K562 (cell line): ENCODE measurements at regions not wholly inside any gene's neighbourhood (a gene's known extent, or its start where the extent isn't known, plus 50 kb on each side); places are given as distances from the start of the nearest gene placed in this dataset.
"Not testable (repeated sequence)": the region's sequence is repeated elsewhere in the genome, so short reads cannot be mapped to it uniquely, and the experiment has no call there.

Experiments used
- ATAC-seq: fragments of 200-7000 bp; cut with Tn5 transposase; 3 replicates; pipeline ENCODE4 v1.9.1; 2020; ENCODE audit warnings: moderate library complexity
- BruUV-seq: library from RNA; stranded (reverse); fragments of 400-500 nt; replicated peaks from 2 replicates; lab custom pipeline; 2021; lab: Mats Ljungman, UMichigan
- CTCF ChIA-PET: fragments of 300-600 bp; formaldehyde crosslinking; extraction: SDS; loops from one replicate; lab custom pipeline; 2021; ENCODE audit warnings: low intra/inter-chr PET ratio; lab: Yijun Ruan, JAX
- POLR2A ChIA-PET: fragments of 300-600, 350-650 bp; sonication (Branson Sonifier 250); formaldehyde crosslinking; extraction: SDS; loops from one replicate; lab custom pipeline; 2021; ENCODE audit warnings: antibody characterized with exemption, inconsistent platforms; lab: Yijun Ruan, JAX
- DNase-seq, 4 experiments: peaks; one replicate each; pipeline versions ENCODE4 v3.0.0 to v3.0.0-alpha.2; 2011 to 2018; ENCODE audit warnings: low spot score in 3 of 4, mixed read lengths in 3 of 4; ENCODE audit errors: extremely low read depth in 1 of 4
- FAIRE-seq: peaks from 2 replicates; lab custom pipeline; 2011; peaks lifted over from hg19 to GRCh38; lab: Jason Lieb, UNC
- H2AFZ ChIP-seq: 2 replicates; pipeline ENCODE4 v1.6.0; 2011; ENCODE audit warnings: low read depth, low read length, control low read depth, inconsistent platforms
- H3K27ac ChIP-seq: fragments of 200-600 bp; 3 replicates; pipeline ENCODE4 v1.8.0; 2011; ENCODE audit warnings: low read depth, mild to moderate bottlenecking, control low read depth, inconsistent platforms, low read length, moderate library complexity, mixed read lengths; ENCODE audit errors: extremely low read depth
- H3K27me3 ChIP-seq, 2 experiments: fragments of 300-600 bp in 1 of 2; 2 replicates in 1 of 2; 3 replicates in 1 of 2; pipeline versions ENCODE4 v1.6.0 to v1.8.0; 2011; ENCODE audit warnings: inconsistent platforms in 2 of 2, low read length in 2 of 2, mild to moderate bottlenecking in 1 of 2, mixed read lengths in 1 of 2, moderate library complexity in 1 of 2; ENCODE audit not compliant: control insufficient read depth in 2 of 2, insufficient read depth in 2 of 2
- H3K36me3 ChIP-seq: fragments of 300-600 bp; 3 replicates; pipeline ENCODE4 v1.8.0; 2011; ENCODE audit warnings: mild to moderate bottlenecking, low read length, inconsistent platforms; ENCODE audit not compliant: control insufficient read depth, insufficient read depth
- H3K4me1 ChIP-seq, 2 experiments: fragments of 200-600 bp in 1 of 2; replicated peaks in 1 of 2; 2 replicates in 1 of 2; 3 replicates in 1 of 2; pipeline versions ENCODE4 v1.5.1 to v1.8.0; 2011; ENCODE audit warnings: inconsistent platforms in 2 of 2, low read length in 2 of 2, mild to moderate bottlenecking in 1 of 2, mixed read lengths in 1 of 2, moderate library complexity in 1 of 2; ENCODE audit not compliant: control insufficient read depth in 2 of 2, insufficient read depth in 2 of 2
- H3K4me2 ChIP-seq: 2 replicates; pipeline ENCODE4 v1.6.1; 2011; ENCODE audit warnings: low read length, control low read depth, inconsistent platforms, mixed read lengths; ENCODE audit not compliant: insufficient read depth
- H3K4me3 ChIP-seq: fragments of 200-600 bp; sonication (generic), shearing (Covaris generic); 2 replicates; pipeline ENCODE4 v1.5.1; 2016; ENCODE audit warnings: control low read depth, inconsistent platforms
- H3K79me2 ChIP-seq: fragments of 200-600 bp; 3 replicates; pipeline ENCODE4 v1.8.0; 2011; ENCODE audit warnings: low read length, inconsistent platforms; ENCODE audit not compliant: control insufficient read depth, insufficient read depth
- H3K9ac ChIP-seq, 2 experiments: 2 replicates each; pipeline versions ENCODE4 v1.6.0 to v1.6.1; 2011; ENCODE audit warnings: low read depth in 2 of 2, low read length in 2 of 2, control low read depth in 1 of 2, inconsistent platforms in 1 of 2, mild to moderate bottlenecking in 1 of 2, mixed read lengths in 1 of 2; ENCODE audit not compliant: insufficient read depth in 1 of 2
- H3K9me1 ChIP-seq: one replicate; pipeline ENCODE4 v1.6.0; 2011; ENCODE audit warnings: inconsistent platforms, mild to moderate bottlenecking, low read length, moderate library complexity; ENCODE audit not compliant: control insufficient read depth, insufficient read depth
- H3K9me3 ChIP-seq: replicated peaks from 2 replicates; pipeline ENCODE4 v1.5.1; 2011; ENCODE audit warnings: low read depth, low read length, inconsistent platforms; ENCODE audit not compliant: control insufficient read depth, insufficient read depth
- H4K20me1 ChIP-seq: replicated peaks from 2 replicates; pipeline ENCODE4 v1.6.1; 2011; ENCODE audit warnings: low read length, inconsistent platforms, mixed read lengths; ENCODE audit not compliant: control insufficient read depth, insufficient read depth
- ASH1L ChIP-seq: fragments of 450-650 bp; IDR thresholded peaks from 2 replicates; pipeline ENCODE4 v1.6.1; 2018; ENCODE audit warnings: borderline replicate concordance, mild to moderate bottlenecking, low read depth; ENCODE audit not compliant: partially characterized antibody
- MAZ ChIP-seq, 2 experiments: fragments of 450-650 bp in 1 of 2; sonication (generic) in 1 of 2; formaldehyde crosslinking; IDR thresholded peaks in 1 of 2; conservative IDR thresholded peaks in 1 of 2; 2 replicates each; pipeline versions ENCODE4 v1.4.0 to v1.5.0; 2020; ENCODE audit warnings: mild to moderate bottlenecking in 1 of 2, missing genetic modification reagents in 1 of 2
- MYBL2 ChIP-seq, 2 experiments: fragments of 450-650 bp in 1 of 2; sonication (generic) in 1 of 2; formaldehyde crosslinking in 1 of 2; IDR thresholded peaks; 2 replicates each; pipeline versions ENCODE4 v1.6.1 to v1.8.1; 2017 to 2022; ENCODE audit warnings: borderline replicate concordance in 1 of 2, inconsistent platforms in 1 of 2, low read depth in 1 of 2, mild to moderate bottlenecking in 1 of 2, missing genetic modification reagents in 1 of 2, moderate library complexity in 1 of 2
- TEAD1 ChIP-seq, 2 experiments: fragments of 450-650 bp in 1 of 2; sonication (generic) in 1 of 2; formaldehyde crosslinking; IDR thresholded peaks; 2 replicates each; pipeline versions ENCODE4 v1.4.0 to v1.8.0; 2020 to 2022; ENCODE audit warnings: mild to moderate bottlenecking in 2 of 2, missing genetic modification reagents in 1 of 2
- ZBTB17 ChIP-seq: fragments of 450-650 bp; formaldehyde crosslinking; IDR thresholded peaks from 2 replicates; pipeline ENCODE4 v1.4.0; 2020; ENCODE audit warnings: mild to moderate bottlenecking
- ZNF780A ChIP-seq: fragments of 250-450 bp; sonication (Bioruptor Pico); IDR thresholded peaks from 2 replicates; pipeline ENCODE4 v1.5.0; 2021; ENCODE audit warnings: mild to moderate bottlenecking
- whole genome bisulfite sequencing: fragments of 100-300 bp; shearing (Covaris generic); methylation state at CpG from one replicate; pipeline ENCODE4 v1.1.6; 2016; ENCODE audit warnings: low coverage, mixed read lengths; ENCODE audit not compliant: insufficient coverage; ENCODE audit errors: missing lambda C conversion rate; 5-methylcytosine and 5-hydroxymethylcytosine counted together
- in situ Hi-C: fragments of 300-500 bp; cut with MboI; formaldehyde crosslinking; loops from 4 replicates; pipeline ENCODE4 v1.15.0; 2018; ENCODE audit warnings: inconsistent platforms, mixed read lengths
- intact Hi-C: fragments of 100-400 bp; cut with micrococcal nuclease; formaldehyde crosslinking; loops from 2 replicates; pipeline ENCODE4 v1.14.2; 2022
- TF ChIP-seq, protein P1 (sequence below): fragments of 250-450 bp; sonication (Bioruptor Pico); IDR thresholded peaks from 2 replicates; pipeline ENCODE4 v1.5.0; 2021; ENCODE audit warnings: mild to moderate bottlenecking, moderate library complexity
- TF ChIP-seq, protein P2 (sequence below): fragments of 250-450 bp; sonication (Bioruptor Pico); IDR thresholded peaks from 2 replicates; pipeline ENCODE4 v1.8.0; 2021; ENCODE audit warnings: borderline replicate concordance, mild to moderate bottlenecking, moderate library complexity; ENCODE audit not compliant: poor library complexity, severe bottlenecking

DNA sequence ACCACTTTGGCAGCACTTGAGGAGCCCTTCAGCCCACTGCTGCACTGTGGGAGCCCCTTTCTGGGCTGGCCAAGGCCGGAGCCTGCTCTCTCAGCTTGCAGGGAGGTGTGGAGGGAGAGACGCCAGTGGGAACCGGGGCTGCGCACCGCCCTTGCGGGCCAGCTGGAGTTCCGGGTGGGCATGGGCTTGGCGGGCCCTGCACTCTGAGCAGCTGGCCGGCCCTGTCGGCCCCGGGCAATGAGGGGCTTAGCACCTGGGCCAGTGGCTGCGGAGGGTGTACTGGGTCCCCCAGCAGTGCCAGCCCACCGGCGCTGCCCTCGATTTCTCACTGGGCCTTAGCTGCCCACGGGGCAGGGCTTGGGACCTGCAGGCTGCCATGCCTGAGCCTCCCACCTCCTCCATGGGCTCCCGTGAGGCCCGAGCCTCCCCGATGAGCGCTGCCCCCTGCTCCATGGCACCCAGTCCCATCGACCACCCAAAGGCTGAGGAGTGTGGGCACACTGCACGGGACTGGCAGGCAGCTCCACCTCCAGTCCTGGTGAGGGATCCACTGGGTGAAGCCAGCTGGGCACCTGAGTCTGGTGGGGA lies 253.6 kb upstream of the AMIGO2 start:
- intact Hi-C loops, H3K9ac ChIP-seq, H3K27ac ChIP-seq, H3K4me1 ChIP-seq, H3K9me3 ChIP-seq, BruUV-seq, in situ Hi-C loops, FAIRE-seq, DNase-seq, H3K4me3 ChIP-seq, H3K27me3 ChIP-seq, H3K4me2 ChIP-seq, POLR2A ChIA-PET, H4K20me1 ChIP-seq, ATAC-seq, CTCF ChIA-PET, H3K79me2 ChIP-seq, H3K9me1 ChIP-seq, H3K36me3 ChIP-seq, H2AFZ ChIP-seq: not testable (repeated sequence)
- 69% methylated on average over 14 of the region's 22 CpGs for WGBS

DNA sequence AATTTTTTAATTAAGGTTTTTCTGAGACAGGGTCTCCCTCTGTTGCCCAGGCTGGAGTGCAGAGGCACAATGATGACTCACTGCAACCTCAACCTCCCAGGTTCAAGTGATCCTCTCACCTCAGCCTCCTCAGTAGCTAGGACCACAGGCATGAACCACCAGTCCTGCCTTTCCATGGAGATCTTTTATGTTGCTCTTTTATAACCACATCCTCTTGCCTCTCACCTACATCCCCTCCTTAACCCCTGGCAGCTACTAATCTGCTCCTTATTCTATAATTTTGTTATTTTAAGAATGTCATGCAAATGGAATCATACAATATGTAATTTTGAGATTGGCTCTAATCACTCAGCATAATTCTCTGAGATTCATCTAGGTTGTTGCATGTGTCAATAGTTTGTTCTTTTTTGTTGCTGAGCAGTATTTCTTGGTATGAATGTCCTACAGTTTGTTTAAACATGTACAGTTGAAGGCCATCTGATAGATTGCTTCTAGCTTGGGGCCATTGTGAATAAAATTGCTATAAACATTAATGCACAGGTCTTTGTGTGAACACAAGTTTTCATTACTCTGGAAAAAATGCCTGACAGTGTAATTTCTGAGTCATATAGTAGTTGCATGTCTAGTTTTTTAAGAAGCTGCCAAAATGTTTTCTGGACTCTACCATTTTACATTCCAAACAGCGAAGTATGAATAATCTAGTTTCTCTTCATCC lies 249.2 kb upstream of the AMIGO2 start:
- Histone ChIP-seq H4K20me1 (no peaks in the 10 kb centered on the region), H2AFZ (no peak overlapping the region), H3K36me3 (no peaks in the 10 kb centered on the region), H3K9me3 (no peaks in the 10 kb centered on the region), H3K79me2 (no peaks in the 10 kb centered on the region), H3K9me1 (no peaks in the 10 kb centered on the region), H3K4me3 (no peak overlapping the region), H3K4me1 (no peaks in the 10 kb centered on the region), H3K4me2 (no peak overlapping the region), H3K27me3 (no peaks in the 10 kb centered on the region), H3K9ac (no peak overlapping the region), H3K27ac (no peak overlapping the region)
- no peak for DNase-seq
- no TSS peak for BruUV-seq
- no peak for ATAC-seq
- in situ Hi-C loops (no loop called here), intact Hi-C loops (no loop called here)
- 35% methylated on average over 1 of the region's 1 CpG for WGBS
- CTCF ChIA-PET, result no interaction called here
- no peak for FAIRE-seq
- POLR2A ChIA-PET, result no interaction called here
- TF ChIP-seq ZBTB17, result no peak
- TF ChIP-seq TEAD1 (CRISPR knock-in tag; IDR thresholded peaks at IDR 0.05), result no peak
- TF ChIP-seq, protein P1, sequence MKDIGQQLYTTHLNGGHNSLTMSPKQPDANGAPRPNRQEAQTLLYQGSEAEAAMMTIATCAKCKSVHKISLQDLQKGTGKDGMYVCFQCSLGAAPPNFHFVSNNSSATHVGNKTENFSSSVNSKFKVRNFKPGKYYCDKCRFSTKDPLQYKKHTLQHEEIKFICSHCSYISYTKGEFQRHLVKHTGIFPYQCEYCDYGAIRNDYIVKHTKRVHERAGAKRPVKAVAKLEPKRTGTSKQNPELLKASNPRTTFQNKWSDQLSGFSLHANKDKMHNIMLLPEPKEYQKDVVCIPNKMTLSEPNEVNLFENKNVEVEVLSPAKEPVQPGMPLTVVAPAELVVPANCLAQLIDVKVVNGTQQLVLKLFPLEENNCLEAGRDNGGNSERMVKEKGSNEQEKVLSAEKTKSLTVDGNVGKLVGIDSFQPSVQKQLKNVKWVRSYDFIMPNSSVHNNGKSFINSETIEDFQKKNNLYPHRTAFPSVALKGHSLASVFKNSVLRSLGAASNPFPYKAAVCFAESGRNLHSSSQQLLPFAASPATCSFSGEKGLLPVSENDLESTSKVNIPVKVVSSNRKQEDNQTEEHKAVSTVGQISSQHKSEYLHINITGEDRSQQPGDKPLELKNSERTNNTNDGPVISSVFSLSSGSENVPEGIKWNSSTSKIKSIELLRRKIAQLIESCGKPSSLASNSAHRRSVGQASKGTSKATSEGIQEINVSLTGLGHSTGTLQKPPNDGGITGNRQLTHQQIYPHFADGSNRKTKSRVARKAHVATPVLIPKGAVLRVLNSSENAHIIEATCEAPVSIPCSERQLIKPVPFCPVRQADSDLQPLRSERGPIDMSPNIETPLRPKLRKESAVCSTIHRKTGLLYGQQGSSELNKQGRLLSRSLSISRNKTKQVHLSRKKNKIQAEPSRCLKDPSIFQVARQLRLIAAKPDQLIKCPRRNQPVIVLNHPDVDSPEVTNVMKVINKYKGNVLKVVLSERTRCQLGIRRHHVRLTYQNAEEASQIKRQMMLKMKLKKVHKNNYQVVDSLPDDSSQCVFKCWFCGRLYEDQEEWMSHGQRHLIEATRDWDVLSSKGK (CRISPR knock-in tag), result no peak
- TF ChIP-seq, protein P2, sequence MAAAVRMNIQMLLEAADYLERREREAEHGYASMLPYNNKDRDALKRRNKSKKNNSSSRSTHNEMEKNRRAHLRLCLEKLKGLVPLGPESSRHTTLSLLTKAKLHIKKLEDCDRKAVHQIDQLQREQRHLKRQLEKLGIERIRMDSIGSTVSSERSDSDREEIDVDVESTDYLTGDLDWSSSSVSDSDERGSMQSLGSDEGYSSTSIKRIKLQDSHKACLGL (CRISPR knock-in tag), result no peak
- TF ChIP-seq MYBL2 (IDR thresholded peaks at IDR 0.05; ENCODE audit: low read depth), result no peak
- TF ChIP-seq MYBL2 (CRISPR knock-in tag; IDR thresholded peaks at IDR 0.05; ENCODE audit: borderline replicate concordance), result no peak
- TF ChIP-seq ZNF780A (CRISPR knock-in tag), result no peak
- no peak for TF ChIP-seq MAZ (CRISPR knock-in tag; conservative IDR thresholded peaks at IDR 0.05 in 1 of 2, IDR thresholded peaks at IDR 0.05 in 1 of 2)
- no peak for TF ChIP-seq ASH1L
